ENCODE measurements at regions not wholly inside any gene's neighbourhood (a gene's known extent, or its start where the extent isn't known, plus 50 kb on each side); places are given as distances from the start of the nearest gene placed in this dataset.
"Not testable (repeated sequence)": the region's sequence is repeated elsewhere in the genome, so short reads cannot be mapped to it uniquely, and the experiment has no call there.

DNA sequence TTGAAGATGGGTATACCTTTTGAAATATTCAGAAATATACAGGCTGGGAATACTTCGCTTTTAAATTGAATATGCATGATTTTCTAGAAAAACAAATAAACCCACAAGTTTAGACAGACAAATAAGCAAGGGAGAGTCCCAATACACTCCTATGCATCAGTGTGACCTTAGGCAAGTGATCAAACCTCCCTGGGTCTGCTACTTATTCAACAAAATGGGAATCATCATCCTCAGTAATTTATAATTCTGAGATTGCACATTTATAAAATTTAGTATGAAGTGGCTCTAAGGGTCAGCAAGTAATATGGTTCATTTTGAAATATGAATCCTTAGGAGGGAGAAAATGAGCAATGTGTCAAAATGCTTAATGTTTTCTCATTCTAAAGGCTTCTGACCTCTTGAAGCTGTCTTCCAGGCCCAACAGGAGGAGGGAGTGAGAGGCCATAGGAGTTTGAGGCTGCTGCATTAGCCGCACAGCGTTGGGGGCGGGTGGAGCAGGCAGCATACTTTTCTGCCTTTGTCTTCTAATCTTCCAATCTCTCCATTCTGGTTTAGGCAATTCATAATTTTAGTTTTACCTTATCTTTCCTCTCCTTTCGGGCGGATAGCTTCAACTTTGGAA, 155.1 kb downstream of the TRIB2 start:
- no peak for DNase-seq

DNA sequence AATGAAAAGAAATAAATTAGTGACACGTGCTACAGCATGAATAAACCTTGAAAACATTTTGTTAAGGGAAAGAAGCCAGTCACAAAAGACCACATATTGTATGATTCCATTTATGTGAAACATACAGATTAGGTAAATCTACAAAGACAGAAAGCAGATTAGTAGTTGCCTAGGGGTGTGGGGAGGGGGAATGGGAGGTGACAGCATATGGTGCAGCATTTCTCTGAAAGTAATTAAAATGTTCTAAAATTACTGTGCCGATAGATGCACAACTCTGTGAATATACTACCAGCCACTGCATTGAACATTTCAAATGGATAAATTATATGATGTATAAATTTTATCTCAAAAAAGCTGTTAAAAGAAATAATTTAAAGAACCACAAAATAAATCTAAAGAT, 161.0 kb downstream of the TRIB2 start:
- DNase-seq: no peak

DNA sequence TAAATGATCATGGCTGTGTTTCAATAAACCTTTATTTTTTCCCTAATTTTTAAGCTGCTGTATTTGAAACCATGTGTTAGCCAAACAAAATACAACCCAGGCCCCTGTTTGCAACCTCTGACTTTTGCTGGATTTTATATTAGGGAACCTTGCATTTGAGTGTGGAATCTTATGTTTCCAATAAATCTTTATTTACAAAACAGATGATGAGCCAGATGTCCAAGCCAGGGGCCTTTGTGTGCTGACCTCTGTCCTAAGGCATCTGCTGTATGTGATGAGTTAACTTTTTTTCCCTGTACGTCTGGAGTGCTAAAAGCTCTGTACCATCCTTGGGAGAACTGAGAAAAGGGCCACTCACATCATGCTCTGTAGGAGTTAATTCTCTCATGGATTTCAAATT, 162.9 kb downstream of the TRIB2 start:
- no peak for DNase-seq

DNA sequence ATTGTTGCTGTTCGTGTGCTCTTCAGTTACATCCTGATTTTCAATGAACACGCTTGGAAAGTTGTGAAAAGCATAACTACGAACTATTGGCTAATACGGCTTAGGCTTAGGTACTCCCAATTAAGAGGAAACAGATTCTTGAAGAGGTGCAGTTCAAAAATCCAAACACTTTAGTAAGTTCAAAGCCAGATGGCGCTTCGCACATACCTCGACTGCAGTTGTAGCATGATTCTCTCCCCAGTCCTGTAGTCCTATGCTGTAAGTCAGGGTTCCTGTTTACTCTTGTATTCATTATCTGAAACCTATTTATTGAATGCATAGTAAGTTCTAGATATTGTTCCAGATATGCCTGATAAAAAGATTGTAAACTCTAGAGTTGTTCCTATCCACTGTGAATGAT, 165.2 kb downstream of the TRIB2 start:
- DNase-seq: no peak

DNA sequence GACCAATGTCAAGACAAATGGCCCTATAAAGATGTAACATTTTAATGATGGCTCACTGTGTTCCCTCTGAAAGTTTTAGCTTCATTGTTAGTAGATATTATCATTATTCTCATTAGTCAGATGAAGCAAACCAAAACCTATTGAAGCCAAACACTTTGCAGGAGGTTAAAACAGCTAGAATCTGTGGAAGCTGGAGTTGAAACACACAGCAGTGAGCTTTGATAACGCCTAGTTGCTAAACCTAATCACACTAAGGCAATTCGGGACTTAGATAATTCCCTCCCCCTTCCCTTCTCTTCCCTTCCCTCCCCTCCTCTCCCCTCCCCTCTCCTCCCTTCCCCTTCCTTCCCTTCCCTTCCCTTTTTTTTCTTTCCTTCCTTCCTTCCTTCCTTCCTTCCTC, 165.7 kb downstream of the TRIB2 start:
- DNase-seq: no peak

DNA sequence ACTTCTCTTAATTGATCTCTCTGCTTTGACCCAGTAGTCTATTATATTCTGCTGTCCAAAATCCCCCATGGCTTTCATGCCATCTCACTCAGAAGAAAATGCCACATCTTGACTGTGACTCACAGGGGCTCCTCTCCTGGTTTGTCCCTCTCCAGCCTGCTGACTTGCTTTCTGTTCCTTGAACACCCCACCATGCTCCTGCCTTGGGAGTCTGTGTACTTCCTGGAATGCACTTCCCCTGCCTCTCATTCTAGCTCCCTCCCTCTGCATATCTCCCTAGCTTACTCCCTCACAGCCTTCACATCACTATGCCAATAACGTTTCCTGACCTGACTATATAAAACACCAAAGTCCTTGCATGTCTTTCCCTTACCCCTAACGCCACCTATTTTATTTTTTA, 167.2 kb downstream of the TRIB2 start:
- no peak for DNase-seq

DNA sequence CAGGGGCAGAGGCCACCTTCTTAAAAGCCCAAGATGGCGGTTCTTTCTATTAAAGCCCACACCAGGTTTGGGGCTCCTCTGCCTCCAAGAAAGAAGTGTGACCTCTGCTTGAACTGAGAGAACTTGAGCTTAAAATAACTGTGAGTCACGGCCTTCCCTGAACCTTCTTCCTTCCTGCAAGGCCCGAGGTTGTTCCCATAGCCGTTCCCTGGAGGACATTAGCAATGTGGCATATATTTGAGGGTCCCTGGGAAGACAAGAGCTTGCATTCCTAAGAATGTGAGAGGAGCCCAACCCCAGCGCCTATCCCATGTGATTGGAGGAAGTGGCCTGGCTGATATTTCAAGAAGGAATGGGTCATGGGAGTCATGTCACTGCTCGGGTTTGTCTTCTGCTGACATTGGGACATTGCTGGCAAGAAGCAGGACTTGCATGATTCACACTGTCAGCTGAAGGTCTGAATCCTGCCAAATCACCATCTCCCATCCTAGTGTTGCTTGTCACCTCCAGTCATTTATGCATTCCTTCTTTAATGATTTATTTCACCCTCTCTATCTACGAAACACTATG, 168.1 kb downstream of the TRIB2 start:
- no peak for DNase-seq

DNA sequence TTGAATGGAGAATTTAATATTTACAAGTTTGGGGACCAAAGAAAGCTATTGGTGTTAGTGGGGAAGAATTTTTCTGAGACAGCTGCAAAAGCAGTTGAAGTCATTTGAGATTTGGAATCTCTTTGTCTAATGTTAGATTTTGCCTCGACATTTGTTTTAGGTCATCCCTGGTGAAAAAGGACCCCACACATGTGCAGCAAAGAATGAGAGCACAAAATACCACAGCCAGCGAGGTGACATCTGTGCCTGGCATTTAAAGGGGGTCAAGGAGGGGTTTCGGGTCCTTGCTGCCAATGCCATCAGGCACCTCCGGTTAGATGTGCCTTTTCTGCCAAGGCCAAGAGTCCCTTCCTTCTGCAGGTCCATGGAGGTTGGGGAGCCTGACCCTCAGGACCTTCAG, 173.3 kb downstream of the TRIB2 start:
- DNase-seq: no peak

DNA sequence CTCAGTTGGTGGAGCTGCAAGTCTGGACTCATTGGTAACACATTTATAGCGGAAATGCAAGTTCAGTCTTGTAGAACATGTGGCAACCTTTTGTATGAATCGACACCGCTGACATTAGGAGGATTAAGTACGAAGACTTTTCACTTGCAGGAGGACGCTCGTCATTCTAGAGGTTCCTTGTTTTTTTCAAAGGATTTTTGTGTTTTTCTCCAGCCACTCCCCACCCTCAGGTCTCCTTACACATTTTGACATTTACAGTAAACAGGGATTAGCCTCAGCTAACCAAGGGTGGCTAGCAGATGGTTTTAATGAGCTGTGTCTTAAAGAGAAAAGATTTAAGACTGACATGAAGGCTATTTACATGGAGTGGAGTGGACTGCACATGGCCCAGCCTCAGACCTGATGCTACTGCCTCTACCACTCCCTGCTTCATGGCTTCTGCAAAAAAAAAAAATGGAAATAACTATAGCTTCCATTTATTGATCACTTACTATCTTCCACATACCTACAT, 173.8 kb downstream of the TRIB2 start:
- DNase-seq: no peak

DNA sequence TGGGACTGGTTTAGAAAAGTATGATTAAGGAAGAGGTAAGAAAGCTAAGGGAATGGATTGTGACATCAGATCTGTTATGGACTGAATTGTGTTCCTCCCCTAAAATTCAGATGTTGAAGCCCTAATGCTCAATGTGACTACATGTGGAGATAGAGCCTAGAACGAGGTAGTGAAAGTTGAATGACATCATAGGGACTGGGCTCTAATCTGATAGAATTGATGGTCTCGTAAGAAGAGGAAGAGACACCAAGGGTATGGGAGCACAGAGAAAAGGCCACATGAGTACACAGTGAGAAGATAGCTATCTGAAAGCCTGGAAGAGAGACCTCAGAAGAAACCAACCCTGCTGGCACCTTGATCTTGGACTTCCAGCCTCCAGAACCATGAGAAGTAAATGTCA, 178.3 kb downstream of the TRIB2 start:
- DNase-seq: no peak

DNA sequence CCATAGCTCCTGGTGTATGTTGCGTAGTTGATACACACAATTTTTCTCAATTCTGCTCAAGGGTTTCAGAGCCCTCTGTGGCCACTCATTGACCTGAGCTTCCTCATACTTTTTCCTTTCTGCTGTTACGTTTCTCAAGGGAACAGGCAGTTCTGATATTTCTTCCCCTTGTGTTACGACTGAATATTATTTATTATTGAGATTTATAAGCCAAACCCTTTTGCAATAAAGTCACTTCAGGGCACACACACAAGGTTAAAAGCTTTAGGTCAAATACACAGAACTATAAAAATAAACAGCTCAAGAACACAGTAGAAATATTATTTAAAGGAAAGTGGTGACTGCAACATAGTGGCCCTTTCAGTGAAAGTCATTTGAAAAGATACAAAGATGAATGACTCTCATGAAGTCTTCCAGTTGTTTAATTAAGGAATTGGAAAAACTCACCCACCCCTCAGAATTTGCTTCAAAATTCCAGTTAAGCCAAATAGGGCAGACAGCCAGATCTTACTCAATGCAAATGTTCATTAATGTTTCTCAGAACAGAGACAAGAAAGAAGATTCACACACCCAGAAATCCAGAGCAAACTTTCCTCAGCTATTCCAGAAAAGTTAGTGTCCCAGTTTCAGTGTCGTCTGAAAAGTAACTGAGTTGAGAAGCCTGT, 179.7 kb downstream of the TRIB2 start:
- no peak for DNase-seq

DNA sequence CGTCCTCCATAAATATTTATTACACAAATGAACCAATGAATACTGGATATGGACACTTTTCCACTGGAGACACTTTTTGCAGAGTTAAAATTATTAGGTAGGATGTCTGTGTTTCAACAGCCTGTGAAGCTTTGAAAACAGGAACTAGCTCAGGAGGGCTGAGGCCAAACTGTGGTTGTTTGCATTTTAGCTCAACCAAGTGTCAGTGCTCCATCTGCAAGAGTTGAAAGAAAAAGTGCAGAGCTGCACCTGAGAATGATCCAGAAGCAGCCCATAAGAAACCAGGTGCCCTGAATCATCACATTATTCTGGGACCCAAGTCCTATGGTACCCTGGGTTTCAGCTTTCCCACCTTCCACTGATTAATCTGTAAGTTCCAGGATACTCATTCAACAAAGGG, 180.4 kb downstream of the TRIB2 start:
- no peak for DNase-seq

DNA sequence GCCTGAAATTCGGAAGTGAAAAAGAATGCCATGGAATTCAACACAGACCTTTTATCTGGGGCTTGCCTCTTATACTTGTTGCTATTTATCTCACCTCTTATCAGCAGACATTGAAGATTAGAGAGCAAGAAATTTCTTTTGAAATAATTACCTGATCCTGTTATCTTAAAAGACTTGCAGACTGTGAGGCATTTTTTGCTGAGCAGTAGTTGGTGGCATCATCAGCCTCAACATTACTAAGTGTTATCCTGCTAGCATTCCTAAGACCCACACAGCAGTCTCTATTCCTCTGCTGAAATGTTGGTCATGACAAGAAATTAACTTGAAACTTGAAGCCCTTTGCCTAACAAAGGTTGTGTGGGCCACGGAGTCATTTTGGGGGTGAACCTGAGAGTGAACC, 186.5 kb downstream of the TRIB2 start:
- DNase-seq: no peak

DNA sequence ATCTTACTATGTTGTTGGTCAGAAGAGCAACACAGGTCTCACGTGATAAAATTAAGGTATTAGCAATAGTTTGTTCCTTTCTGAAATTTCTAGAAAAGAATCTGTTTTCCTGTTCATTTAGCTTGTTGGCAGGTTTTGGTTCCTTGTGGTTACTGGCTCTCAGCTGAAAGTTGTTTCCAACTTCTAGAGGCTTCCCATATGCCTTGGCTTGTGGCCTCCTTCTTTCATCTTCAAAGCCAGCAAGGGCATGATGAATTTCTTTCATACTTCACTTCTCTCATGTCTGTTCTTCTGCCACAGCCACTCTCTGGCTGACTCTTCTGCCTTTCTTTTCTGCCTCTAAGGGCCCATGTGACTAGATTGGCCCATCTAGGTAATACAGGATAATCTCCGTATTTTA, 193.7 kb downstream of the TRIB2 start:
- no peak for DNase-seq

DNA sequence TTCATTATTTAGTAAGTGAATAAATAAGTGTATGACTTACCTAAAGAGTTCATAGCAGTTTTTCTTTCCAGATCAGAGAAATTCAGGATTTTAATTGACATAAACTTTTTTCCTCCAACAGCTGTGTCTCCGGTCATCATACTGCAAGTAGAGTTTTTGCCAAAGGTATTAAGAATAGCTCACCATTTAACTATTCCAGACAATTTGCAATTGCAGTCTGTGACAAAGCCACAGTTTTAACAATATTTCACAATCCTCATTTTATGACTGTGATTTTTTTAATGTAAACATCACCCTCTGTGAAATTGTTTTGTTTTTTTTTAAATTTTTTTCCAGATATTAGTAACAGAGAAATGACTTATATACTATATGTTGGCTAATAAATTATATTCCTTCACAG, 199.1 kb downstream of the TRIB2 start:
- DNase-seq: no peak

DNA sequence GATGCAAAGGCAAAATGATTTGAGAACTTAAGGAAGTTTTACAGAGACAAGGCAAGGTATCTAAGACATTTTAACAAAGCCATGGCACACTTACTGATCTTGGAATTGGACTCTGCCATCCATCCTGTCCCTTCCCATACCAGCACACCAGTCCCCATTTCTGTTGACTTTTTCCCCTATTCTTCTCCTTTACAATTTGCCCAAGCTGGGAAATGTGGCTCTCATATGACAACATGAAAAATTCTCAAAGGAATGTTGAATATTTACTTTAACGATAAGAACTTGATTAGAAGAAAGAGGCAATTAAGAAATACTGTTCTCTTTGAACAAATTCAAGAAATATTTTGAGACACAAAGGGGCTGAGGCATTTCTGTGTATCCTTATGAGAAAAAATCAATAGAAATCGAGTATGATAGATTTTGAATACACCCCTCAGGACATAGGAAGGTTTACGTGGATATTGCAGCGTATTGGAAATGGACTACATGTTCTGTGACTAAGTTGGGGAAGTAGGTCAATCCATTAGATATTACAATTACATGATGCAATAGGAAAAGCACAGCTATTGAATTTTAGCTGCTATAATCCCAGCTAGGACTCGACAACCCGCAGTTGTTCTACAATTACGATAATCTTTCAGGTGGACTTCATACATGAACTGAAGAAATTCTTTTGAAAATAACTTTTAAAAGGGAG, 201.6 kb downstream of the TRIB2 start:
- DNase-seq: no peak

DNA sequence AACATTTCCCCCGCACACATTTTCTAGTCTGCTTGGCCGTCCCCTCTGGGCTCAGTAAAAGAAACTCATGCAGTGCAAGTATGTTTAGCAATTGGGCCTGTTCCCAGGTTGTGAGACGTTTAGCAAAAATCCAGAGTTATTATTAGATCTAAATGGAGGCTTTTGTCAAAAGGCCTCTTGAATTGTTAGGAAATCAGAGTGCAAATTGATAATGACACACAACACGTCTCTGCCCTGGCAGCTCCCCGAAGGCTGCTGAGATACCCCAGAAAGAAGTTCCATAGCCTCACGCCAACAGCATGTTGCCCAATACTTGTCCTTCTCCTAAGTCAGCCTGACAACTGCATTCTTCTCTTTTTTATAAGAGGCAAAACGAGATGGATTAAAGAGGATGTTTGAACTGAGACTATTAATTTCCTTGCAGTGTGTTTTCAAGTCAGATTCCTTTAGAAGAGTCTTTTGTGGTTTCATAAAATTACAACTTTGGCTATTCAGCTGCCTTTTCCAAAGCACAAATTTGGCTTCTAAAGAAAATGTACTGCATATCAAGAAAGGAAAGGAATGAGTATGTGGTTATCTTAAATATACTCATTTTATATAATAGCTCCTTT, 202.2 kb downstream of the TRIB2 start:
- DNase-seq: peak in 2 of 56 donors; percentile 3 to 4

DNA sequence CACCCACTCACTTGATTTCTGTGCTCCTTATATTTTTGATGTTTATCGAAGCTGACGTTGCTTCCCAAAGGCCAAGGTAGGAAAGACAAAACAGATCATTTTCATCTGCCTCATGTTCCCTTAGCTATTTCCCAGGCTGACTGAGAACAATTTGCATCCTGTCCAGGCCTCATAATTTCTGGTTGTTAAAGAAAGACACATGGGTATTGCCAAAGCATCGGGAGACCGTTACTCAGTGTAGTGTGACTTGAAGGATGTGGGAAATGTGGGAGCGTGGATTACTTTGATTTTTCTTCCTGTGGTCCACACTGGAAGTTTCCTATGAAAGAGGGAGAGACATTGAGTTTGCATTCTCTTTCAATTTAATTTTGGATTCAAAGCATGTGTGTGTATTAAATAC, 204.6 kb downstream of the TRIB2 start:
- DNase-seq: no peak

DNA sequence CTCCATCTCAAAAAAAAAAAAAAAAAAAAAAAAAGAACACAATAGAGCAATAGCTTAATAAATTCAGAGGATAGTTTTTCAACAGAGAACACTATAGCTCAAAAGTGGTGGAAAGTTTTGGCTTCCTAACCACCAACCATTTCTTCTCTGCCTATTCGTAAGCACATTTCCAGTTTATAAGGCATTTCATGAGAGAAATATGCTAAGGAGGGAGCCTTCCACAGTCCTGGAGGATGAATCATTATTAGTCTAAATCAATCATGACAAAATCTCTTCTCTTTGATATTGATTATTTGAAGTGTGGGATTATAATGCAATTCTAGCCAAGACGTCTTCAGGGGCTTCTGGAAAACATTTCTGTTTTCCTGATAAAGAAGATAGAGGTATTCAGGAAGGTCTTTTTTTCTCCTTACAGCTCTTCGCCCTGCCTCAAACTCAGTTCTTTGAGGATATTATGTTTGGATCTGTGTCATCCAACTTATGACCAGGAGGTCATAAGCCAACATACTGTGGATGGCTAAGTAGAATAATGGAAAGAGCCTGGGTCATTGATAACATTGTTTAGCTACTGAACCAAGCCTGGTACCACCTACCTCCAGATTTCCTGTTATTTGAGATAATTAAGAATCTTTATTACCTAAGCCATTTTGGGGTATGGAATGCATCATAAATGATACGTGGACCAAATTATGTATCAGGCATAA, 207.3 kb downstream of the TRIB2 start:
- no peak for DNase-seq

DNA sequence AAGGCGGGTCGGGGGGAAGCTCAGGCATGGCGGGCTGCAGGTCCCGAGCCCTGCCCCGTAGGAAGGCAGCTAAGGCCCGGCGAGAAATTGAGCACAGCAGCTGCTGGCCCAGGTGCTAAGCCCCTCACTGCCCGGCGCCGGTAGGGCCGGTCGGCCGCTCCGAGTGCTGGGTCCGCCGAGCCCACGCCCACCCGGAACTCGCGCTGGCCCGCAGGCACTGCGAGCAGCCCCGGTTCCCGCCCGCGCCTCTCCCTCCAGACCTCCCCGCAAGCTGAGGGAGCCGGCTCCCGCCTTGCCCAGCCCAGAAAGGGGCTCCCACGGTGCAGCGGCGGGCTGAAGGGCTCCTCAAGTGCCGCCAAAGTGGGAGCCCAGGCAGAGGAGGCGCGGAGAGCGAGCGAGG, 209.9 kb downstream of the TRIB2 start:
- DNase-seq: not testable (repeated sequence)

DNA sequence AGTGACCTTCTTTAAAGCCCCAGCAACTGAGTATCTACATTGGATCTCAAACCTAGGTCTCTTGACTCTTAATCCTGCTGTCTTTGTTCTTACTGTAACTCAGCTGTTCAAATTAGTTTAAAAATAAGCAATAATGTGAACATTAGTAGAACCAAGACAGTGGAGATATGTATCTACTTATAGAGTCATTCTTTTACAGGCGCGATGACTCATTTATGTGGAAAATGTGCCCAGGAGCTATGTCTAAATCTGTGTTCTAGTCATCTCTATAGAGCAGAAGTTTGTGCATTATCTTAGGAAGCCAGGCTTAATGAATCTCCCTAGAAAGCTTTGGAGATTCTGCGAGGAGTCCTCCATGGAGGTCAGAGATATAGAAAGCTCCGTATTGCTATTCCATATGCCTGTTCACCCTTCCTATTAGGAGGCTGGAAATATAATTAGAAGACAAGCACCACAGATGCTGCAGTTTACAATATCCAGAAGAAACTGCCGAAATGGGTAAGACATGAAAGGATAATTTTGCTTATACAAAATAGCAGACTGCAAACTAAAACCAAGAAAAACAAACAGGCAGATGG, 211.6 kb downstream of the TRIB2 start:
- DNase-seq: no peak

Data from nucleus accumbens (tissue), 56 donors.